ENCODE measurements at regions not wholly inside any gene's neighbourhood (a gene's known extent, or its start where the extent isn't known, plus 50 kb on each side); places are given as distances from the start of the nearest gene placed in this dataset.

DNA sequence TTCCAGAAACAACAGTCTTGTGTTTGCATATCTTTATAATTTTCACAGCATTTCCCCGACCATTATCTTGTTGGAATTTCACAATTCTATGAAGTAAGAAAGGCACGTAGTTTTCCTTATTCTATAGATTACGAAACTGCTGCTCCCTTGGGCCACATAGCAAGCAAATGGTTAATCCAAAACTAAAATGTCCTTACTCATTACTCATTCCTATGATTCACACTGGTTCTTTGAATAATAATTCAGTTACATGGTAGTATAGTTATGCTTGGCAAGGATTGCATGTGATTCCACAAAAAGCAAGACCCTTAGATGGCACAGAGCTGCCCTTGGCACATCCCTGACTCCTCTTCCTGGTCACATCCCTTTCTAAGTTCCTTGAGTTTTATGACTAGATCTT is 51.2 kb downstream of the OR13H1 start:
- no peak overlapping the region for H3K4me3 Mint-ChIP-seq (ENCODE audit: low read depth)
- H3K27me3 Mint-ChIP-seq = no peaks in the 10 kb centered on the region
- no peak for DNase-seq (ENCODE audit: low spot score, unreplicated experiment)
- peaks cover 4% of the 10 kb centered on the region for H3K9me3 Mint-ChIP-seq (ENCODE audit: low read depth)
- H3K27ac Mint-ChIP-seq = no peak overlapping the region
- no peaks in the 10 kb centered on the region for H3K36me3 Mint-ChIP-seq (ENCODE audit: insufficient read depth)
- TF ChIP-seq, protein P1, sequence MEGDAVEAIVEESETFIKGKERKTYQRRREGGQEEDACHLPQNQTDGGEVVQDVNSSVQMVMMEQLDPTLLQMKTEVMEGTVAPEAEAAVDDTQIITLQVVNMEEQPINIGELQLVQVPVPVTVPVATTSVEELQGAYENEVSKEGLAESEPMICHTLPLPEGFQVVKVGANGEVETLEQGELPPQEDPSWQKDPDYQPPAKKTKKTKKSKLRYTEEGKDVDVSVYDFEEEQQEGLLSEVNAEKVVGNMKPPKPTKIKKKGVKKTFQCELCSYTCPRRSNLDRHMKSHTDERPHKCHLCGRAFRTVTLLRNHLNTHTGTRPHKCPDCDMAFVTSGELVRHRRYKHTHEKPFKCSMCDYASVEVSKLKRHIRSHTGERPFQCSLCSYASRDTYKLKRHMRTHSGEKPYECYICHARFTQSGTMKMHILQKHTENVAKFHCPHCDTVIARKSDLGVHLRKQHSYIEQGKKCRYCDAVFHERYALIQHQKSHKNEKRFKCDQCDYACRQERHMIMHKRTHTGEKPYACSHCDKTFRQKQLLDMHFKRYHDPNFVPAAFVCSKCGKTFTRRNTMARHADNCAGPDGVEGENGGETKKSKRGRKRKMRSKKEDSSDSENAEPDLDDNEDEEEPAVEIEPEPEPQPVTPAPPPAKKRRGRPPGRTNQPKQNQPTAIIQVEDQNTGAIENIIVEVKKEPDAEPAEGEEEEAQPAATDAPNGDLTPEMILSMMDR (IDR thresholded peaks at IDR 0.05; ENCODE audit: unreplicated experiment) = no peak
- no peaks in the 10 kb centered on the region for H3K4me1 Mint-ChIP-seq (ENCODE audit: low read depth)

DNA sequence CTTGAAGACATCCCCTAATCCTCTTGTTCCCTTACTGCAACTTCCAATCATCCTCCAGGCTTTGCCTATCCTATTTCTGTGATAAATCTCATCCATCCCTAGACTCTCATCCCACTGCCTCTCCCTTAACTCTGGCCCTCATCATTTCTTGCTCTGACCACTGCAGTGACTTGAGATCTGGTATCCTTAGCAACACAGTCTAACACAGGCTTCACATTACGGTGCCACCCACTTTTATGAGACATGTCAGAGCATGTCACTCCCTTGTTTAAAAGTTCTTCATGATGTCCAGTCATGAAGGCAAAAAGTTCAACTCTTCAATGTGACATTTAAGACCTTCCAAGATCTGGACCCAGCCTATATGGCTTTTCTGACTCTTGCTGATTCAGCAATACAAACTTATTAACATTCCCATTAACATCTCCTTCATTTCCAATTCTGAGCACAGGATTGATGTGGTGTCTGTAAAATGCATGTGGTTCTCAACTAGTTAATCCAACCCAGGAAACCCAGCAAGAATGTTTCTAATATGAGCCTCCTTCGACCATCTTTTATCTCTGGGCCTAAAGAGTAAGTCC is 64.0 kb downstream of the OR13H1 start:
- Mint-ChIP-seq H3K36me3 (ENCODE audit: insufficient read depth) (no peaks in the 10 kb centered on the region), H3K4me1 (ENCODE audit: low read depth) (peaks cover 1% of the 10 kb centered on the region), H3K27ac (no peak overlapping the region), H3K9me3 (ENCODE audit: low read depth) (no peaks in the 10 kb centered on the region), H3K27me3 (no peaks in the 10 kb centered on the region), H3K4me3 (ENCODE audit: low read depth) (no peak overlapping the region)
- no peak for DNase-seq (ENCODE audit: low spot score, unreplicated experiment)
- TF ChIP-seq, protein P1 (IDR thresholded peaks at IDR 0.05; ENCODE audit: unreplicated experiment) = no peak

DNA sequence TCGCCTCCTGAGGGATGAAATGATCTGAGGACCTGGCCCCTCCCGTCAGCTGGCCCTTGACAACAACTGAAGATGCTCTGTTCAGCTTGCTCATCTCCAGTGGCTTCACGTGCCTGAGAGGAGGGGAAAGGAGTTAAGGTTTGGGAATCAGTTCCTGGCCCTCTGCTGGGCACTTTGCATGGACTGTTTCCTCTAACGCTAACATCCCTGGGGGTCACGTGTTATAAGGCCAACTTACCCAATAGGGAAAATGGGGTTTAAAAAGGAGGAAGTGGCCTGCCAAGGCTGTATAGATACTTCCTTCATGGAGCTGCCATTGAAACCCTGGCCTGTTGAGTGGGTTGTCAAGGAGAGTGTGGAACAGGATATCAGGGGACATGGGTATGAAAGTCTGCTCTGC is 65.6 kb downstream of the OR13H1 start:
- Mint-ChIP-seq H3K27ac (no peak overlapping the region), H3K4me1 (ENCODE audit: low read depth) (peaks cover 11% of the 10 kb centered on the region), H3K4me3 (ENCODE audit: low read depth) (no peak overlapping the region), H3K36me3 (ENCODE audit: insufficient read depth) (no peaks in the 10 kb centered on the region), H3K27me3 (no peaks in the 10 kb centered on the region), H3K9me3 (ENCODE audit: low read depth) (no peaks in the 10 kb centered on the region)
- DNase-seq (ENCODE audit: low spot score, unreplicated experiment) = no peak
- TF ChIP-seq, protein P1 (IDR thresholded peaks at IDR 0.05; ENCODE audit: unreplicated experiment) = no peak

DNA sequence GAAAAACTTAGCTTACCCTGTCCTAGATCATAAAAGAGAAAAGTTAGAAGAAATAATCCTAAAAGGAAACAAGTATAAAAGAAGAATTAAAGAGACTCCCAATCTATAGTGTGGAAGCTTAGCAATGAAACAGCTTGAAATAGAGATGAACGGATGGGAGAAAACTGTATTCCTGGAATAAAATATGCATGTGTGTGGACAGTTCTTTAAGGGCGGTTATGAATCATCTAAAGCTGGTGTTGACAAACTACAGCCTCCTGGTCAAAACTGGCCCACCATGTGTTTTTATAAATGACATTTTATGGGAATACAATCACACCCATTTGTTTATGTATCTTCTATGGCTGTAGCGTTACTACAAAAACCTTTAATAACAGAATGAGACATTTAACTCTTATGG is 69.4 kb downstream of the OR13H1 start:
- H3K9me3 Mint-ChIP-seq (ENCODE audit: low read depth) = no peaks in the 10 kb centered on the region
- H3K27me3 Mint-ChIP-seq = no peaks in the 10 kb centered on the region
- peak overlapping the region; percentile 15 for H3K27ac Mint-ChIP-seq
- peaks cover 19% of the 10 kb centered on the region for H3K4me1 Mint-ChIP-seq (ENCODE audit: low read depth)
- no peak for DNase-seq (ENCODE audit: low spot score, unreplicated experiment)
- TF ChIP-seq, protein P1 (IDR thresholded peaks at IDR 0.05; ENCODE audit: unreplicated experiment) = no peak
- H3K36me3 Mint-ChIP-seq (ENCODE audit: insufficient read depth) = no peaks in the 10 kb centered on the region
- no peak overlapping the region for H3K4me3 Mint-ChIP-seq (ENCODE audit: low read depth)

DNA sequence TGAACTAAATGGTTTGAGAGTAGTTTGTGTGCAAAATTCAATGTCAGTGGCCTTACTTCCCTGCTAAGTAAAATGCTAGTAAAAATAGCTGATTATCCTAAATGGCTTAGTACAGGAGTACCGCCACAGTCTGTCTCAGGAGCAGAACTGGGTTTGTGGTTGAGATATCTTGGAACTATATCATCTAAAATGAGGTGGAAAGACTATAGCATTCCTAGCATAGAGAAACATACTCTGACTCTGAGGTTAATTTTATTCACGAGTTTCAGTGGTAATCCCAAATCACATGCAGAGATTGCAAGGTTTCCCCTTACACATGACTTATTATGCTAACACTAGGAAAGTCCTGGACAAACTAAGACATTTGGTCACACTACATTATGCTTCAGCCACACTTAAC is 70.4 kb downstream of the OR13H1 start:
- Mint-ChIP-seq H3K27me3 (no peaks in the 10 kb centered on the region), H3K27ac (peak overlapping the region; percentile 86), H3K4me3 (ENCODE audit: low read depth) (no peak overlapping the region), H3K36me3 (ENCODE audit: insufficient read depth) (no peaks in the 10 kb centered on the region), H3K4me1 (ENCODE audit: low read depth) (peaks cover 19% of the 10 kb centered on the region), H3K9me3 (ENCODE audit: low read depth) (no peaks in the 10 kb centered on the region)
- no peak for DNase-seq (ENCODE audit: low spot score, unreplicated experiment)
- TF ChIP-seq, protein P1 (IDR thresholded peaks at IDR 0.05; ENCODE audit: unreplicated experiment) = no peak
